GM23338 (cell line): ENCODE measurements at regions not wholly inside any gene's neighbourhood (a gene's known extent, or its start where the extent isn't known, plus 50 kb on each side); places are given as distances from the start of the nearest gene placed in this dataset.
A peak's percentile ranks its signal among the peaks of the same experiment; 100 is the strongest.
"Not testable (repeated sequence)": the region's sequence is repeated elsewhere in the genome, so short reads cannot be mapped to it uniquely, and the experiment has no call there.

Source experiments
- ATAC-seq: fragments of 200-7000 bp; cut with Tn5 transposase; 3 replicates; pipeline ENCODE4 v1.9.1; 2020
- DNase-seq: peaks from one replicate; pipeline ENCODE4 v3.0.0-alpha.2; 2015; ENCODE audit warnings: low spot score
- H2AFZ ChIP-seq: fragments of 200-600 bp; sonication (generic); 2 replicates; pipeline ENCODE4 v1.8.0; 2016; ENCODE audit warnings: antibody characterized with exemption, mild to moderate bottlenecking, moderate library complexity
- H3F3A ChIP-seq: fragments of 200-600 bp; sonication (generic); replicated peaks from 2 replicates; pipeline ENCODE4 v1.8.0; 2017; ENCODE audit warnings: antibody characterized with exemption, mixed run types, low read depth
- H3K27ac ChIP-seq: fragments of 200-600 bp; sonication (generic); 2 replicates; pipeline ENCODE4 v1.6.1; 2016; ENCODE audit warnings: low read depth
- H3K27me3 ChIP-seq: fragments of 200-600 bp; sonication (generic); 2 replicates; pipeline ENCODE4 v1.8.0; 2016; ENCODE audit warnings: mild to moderate bottlenecking, mixed run types, moderate library complexity; ENCODE audit not compliant: insufficient read depth
- H3K36me3 ChIP-seq: fragments of 200-600 bp; sonication (generic); 2 replicates; pipeline ENCODE4 v1.8.0; 2016; ENCODE audit warnings: mild to moderate bottlenecking; ENCODE audit not compliant: insufficient read depth
- H3K4me1 ChIP-seq: fragments of 200-600 bp; sonication (generic); 2 replicates; pipeline ENCODE4 v1.8.0; 2016; ENCODE audit warnings: mild to moderate bottlenecking, moderate library complexity; ENCODE audit not compliant: insufficient read depth
- H3K4me2 ChIP-seq: fragments of 200-600 bp; sonication (generic); 2 replicates; pipeline ENCODE4 v1.7.1; 2017; ENCODE audit warnings: mixed run types
- H3K4me3 ChIP-seq: fragments of 200-600 bp; sonication (generic); 2 replicates; pipeline ENCODE4 v1.6.1; 2016; ENCODE audit warnings: mixed run types
- H3K79me2 ChIP-seq: fragments of 200-600 bp; sonication (generic); replicated peaks from 2 replicates; pipeline ENCODE4 v1.8.0; 2017; ENCODE audit warnings: mild to moderate bottlenecking; ENCODE audit not compliant: insufficient read depth
- H3K9me2 ChIP-seq: fragments of 200-600 bp; sonication (generic); 2 replicates; pipeline ENCODE4 v1.8.0; 2017; ENCODE audit not compliant: insufficient read depth
- H4K20me1 ChIP-seq: fragments of 200-600 bp; sonication (generic); replicated peaks from 2 replicates; pipeline ENCODE4 v1.8.0; 2017; ENCODE audit warnings: mild to moderate bottlenecking; ENCODE audit not compliant: insufficient read depth
- H3K27ac Mint-ChIP-seq: 2 replicates; pipeline ENCODE4 v1.8.0; 2020; ENCODE audit warnings: inconsistent platforms, mild to moderate bottlenecking, moderate library complexity, mixed read lengths
- H3K27me3 Mint-ChIP-seq: 3 replicates; pipeline ENCODE4 v1.8.0; 2022; ENCODE audit warnings: low read depth, mild to moderate bottlenecking, moderate library complexity, mixed read lengths, inconsistent platforms; ENCODE audit not compliant: insufficient read depth, poor library complexity
- H3K36me3 Mint-ChIP-seq: 3 replicates; pipeline ENCODE4 v1.8.0; 2021; ENCODE audit warnings: low read depth, mild to moderate bottlenecking, inconsistent platforms, moderate library complexity, mixed read lengths
- H3K4me1 Mint-ChIP-seq: 3 replicates; pipeline ENCODE4 v1.8.0; 2020; ENCODE audit warnings: mild to moderate bottlenecking, inconsistent platforms, mixed read lengths
- H3K4me3 Mint-ChIP-seq: 3 replicates; pipeline ENCODE4 v1.8.0; 2021; ENCODE audit warnings: moderate library complexity, mild to moderate bottlenecking, inconsistent platforms, mixed read lengths
- H3K9me3 Mint-ChIP-seq: 3 replicates; pipeline ENCODE4 v1.8.0; 2020; ENCODE audit warnings: moderate library complexity, mild to moderate bottlenecking, inconsistent platforms, mixed read lengths
- EZH2 ChIP-seq: fragments of 200-600 bp; sonication (generic); IDR thresholded peaks from one replicate; pipeline ENCODE4 v1.8.0; 2017; ENCODE audit warnings: antibody characterized with exemption, mild to moderate bottlenecking, low read depth; ENCODE audit not compliant: unreplicated experiment
- EZH2phosphoT487 ChIP-seq: fragments of 200-600 bp; sonication (generic); IDR thresholded peaks from one replicate; pipeline ENCODE4 v1.8.1; 2018; ENCODE audit warnings: antibody characterized with exemption; ENCODE audit not compliant: unreplicated experiment
- REST ChIP-seq: IDR thresholded peaks from one replicate; pipeline ENCODE4 v1.6.1; 2018; ENCODE audit warnings: antibody characterized with exemption; ENCODE audit not compliant: unreplicated experiment
- TF ChIP-seq, protein P1 (sequence below), 2 experiments: fragments of 200-600 bp in 1 of 2; sonication (generic) in 1 of 2; conservative IDR thresholded peaks; 2 replicates each; pipeline versions ENCODE4 v1.5.1 to v1.6.1; 2016 to 2017; ENCODE audit warnings: antibody characterized with exemption in 2 of 2, low read depth in 2 of 2, mild to moderate bottlenecking in 2 of 2, moderate library complexity in 1 of 2

DNA sequence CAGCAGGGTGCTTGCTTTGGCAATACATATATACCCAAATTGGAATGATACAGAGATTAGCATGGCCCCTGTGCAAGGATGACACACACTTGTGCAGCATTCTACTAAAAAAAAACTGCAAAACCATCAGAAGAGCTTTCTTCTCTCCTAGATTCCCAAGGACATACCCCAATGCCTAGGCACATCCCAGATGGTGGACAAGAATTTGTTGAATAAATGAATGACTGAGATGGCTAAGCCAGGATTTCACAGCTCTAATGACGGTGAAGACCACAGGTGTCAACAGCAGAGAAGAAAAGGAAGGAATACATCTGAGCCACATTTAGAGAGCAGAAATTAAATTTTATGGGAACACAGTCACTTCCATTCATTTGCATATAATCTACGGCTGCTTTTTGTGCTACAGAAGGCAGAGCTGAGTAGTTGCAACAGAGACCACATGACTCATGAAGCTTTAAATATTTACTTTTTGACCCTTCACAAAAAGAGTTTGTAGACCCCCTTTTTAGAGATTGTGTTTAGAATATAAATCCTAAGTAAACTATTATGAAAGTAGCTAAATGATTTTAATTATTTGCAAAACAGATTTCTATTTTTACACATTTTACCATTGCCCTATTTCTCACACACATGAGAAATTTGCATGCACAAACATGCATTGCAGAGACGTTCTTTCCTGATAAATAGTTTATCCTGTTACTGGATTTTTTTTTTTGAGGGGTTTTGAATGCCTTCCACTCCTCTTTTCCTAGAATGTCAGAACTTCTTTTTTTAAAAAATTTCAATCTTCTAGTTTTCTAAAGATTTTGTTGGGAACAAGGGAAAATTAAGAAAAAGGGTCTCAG is 119.0 kb downstream of the PMAIP1 start:
- Histone ChIP-seq H3K27ac (no peak overlapping the region), H3K4me3 (no peak overlapping the region), H3K27me3 (no peaks in the 10 kb centered on the region), H4K20me1 (no peaks in the 10 kb centered on the region), H3K9me2 (no peaks in the 10 kb centered on the region), H3K4me1 (peaks cover 10% of the 10 kb centered on the region), H3F3A (no peaks in the 10 kb centered on the region), H3K4me2 (no peak overlapping the region), H2AFZ (no peak overlapping the region), H3K36me3 (no peaks in the 10 kb centered on the region), H3K79me2 (no peaks in the 10 kb centered on the region)
- ATAC-seq (no peak), DNase-seq (no peak)
- Mint-ChIP-seq H3K27me3 (peaks cover 2% of the 10 kb centered on the region), H3K4me1 (peaks cover 25% of the 10 kb centered on the region), H3K36me3 (no peaks in the 10 kb centered on the region), H3K27ac (peak overlapping the region; percentile 51; the same call in 1 of the 2 replicates), H3K9me3 (no peaks in the 10 kb centered on the region), H3K4me3 (no peak overlapping the region)
- no peak for TF ChIP-seq EZH2phosphoT487
- TF ChIP-seq, protein P1, sequence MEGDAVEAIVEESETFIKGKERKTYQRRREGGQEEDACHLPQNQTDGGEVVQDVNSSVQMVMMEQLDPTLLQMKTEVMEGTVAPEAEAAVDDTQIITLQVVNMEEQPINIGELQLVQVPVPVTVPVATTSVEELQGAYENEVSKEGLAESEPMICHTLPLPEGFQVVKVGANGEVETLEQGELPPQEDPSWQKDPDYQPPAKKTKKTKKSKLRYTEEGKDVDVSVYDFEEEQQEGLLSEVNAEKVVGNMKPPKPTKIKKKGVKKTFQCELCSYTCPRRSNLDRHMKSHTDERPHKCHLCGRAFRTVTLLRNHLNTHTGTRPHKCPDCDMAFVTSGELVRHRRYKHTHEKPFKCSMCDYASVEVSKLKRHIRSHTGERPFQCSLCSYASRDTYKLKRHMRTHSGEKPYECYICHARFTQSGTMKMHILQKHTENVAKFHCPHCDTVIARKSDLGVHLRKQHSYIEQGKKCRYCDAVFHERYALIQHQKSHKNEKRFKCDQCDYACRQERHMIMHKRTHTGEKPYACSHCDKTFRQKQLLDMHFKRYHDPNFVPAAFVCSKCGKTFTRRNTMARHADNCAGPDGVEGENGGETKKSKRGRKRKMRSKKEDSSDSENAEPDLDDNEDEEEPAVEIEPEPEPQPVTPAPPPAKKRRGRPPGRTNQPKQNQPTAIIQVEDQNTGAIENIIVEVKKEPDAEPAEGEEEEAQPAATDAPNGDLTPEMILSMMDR (conservative IDR thresholded peaks at IDR 0.05; ENCODE audit: low read depth in 2 of 2) = no peak
- no peak for TF ChIP-seq EZH2
- no peak for TF ChIP-seq REST

- not testable (repeated sequence) for H3K4me3 Mint-ChIP-seq, H3K79me2 ChIP-seq, H3K9me2 ChIP-seq, H3K27me3 Mint-ChIP-seq, H2AFZ ChIP-seq, H3K27ac ChIP-seq, H3K36me3 ChIP-seq, H3F3A ChIP-seq, H3K36me3 Mint-ChIP-seq, H3K4me2 ChIP-seq, H3K27me3 ChIP-seq, H3K4me3 ChIP-seq, H4K20me1 ChIP-seq, ATAC-seq, H3K9me3 Mint-ChIP-seq, H3K27ac Mint-ChIP-seq
- H3K4me1 Mint-ChIP-seq = peaks cover 25% of the 10 kb centered on the region
- peak; percentile 47 for DNase-seq
- H3K4me1 ChIP-seq = peaks cover 10% of the 10 kb centered on the region
Measured at GRCh38 chr18:60018134-60018533, 118.3 kb downstream of the PMAIP1 start.
